Tibial artery (tissue), 4 donors: ENCODE measurements at regions not wholly inside any gene's neighbourhood (a gene's known extent, or its start where the extent isn't known, plus 50 kb on each side); places are given as distances from the start of the nearest gene placed in this dataset.

Experiments
- DNase-seq, 2 donors: peaks; one replicate each; pipeline ENCODE4 v3.0.0-alpha.2; 2019
- H3K27ac ChIP-seq, 2 donors: fragments of 200-600 bp; sonication (generic) in 1 of 2; 1 replicate in 1 of 2; 2 replicates in 1 of 2; pipeline ENCODE4 v1.5.1; 2018 to 2019; ENCODE audit warnings: mild to moderate bottlenecking in 1 of 2
- H3K27me3 ChIP-seq, 2 donors: fragments of 200-600 bp; sonication (generic) in 1 of 2; one replicate each; pipeline versions ENCODE4 v1.5.1 to v1.6.0; 2016 to 2019
- H3K36me3 ChIP-seq, 3 donors: fragments of 200-600 bp; sonication (generic) in 2 of 3; one replicate each; pipeline ENCODE4 v1.5.1; 2016 to 2019; ENCODE audit warnings: mild to moderate bottlenecking in 2 of 3
- H3K4me1 ChIP-seq, 4 donors: fragments of 200-600 bp; sonication (generic) in 2 of 4; 1 replicate in 3 of 4; 2 replicates in 1 of 4; pipeline ENCODE4 v1.5.1; 2016 to 2019
- H3K4me3 ChIP-seq, 2 donors: fragments of 200-600 bp; sonication (generic) in 1 of 2; 1 replicate in 1 of 2; 2 replicates in 1 of 2; pipeline ENCODE4 v1.5.1; 2018 to 2019; ENCODE audit warnings: mild to moderate bottlenecking in 2 of 2
- H3K9me3 ChIP-seq, 3 donors: fragments of 200-600 bp; sonication (generic) in 1 of 3; one replicate each; pipeline ENCODE4 v1.5.1; 2016 to 2019
- intact Hi-C: fragments of 100-400 bp; cut with DNase I; formaldehyde crosslinking; loops from one replicate; pipeline ENCODE4 v1.15.0; 2023; ENCODE audit warnings: low total_unique reads
- TF ChIP-seq, protein P1 (sequence below), 2 experiments: fragments of 200-600 bp in 1 of 2; fragments of 450-650 bp in 1 of 2; IDR thresholded peaks; one replicate each; pipeline ENCODE4 v1.5.1; 2017 to 2019; ENCODE audit warnings: antibody characterized with exemption in 2 of 2, mild to moderate bottlenecking in 1 of 2, moderate library complexity in 1 of 2

GRCh38 chr6:16078064-16078463 lies 50.8 kb upstream of the MYLIP start:
- Histone ChIP-seq H3K4me3 (no peak overlapping the region), H3K4me1 (no peaks in the 10 kb centered on the region), H3K36me3 (no peaks in the 10 kb centered on the region), H3K27ac (no peak overlapping the region), H3K27me3 (no peaks in the 10 kb centered on the region), H3K9me3 (no peaks in the 10 kb centered on the region)
- TF ChIP-seq, protein P1, sequence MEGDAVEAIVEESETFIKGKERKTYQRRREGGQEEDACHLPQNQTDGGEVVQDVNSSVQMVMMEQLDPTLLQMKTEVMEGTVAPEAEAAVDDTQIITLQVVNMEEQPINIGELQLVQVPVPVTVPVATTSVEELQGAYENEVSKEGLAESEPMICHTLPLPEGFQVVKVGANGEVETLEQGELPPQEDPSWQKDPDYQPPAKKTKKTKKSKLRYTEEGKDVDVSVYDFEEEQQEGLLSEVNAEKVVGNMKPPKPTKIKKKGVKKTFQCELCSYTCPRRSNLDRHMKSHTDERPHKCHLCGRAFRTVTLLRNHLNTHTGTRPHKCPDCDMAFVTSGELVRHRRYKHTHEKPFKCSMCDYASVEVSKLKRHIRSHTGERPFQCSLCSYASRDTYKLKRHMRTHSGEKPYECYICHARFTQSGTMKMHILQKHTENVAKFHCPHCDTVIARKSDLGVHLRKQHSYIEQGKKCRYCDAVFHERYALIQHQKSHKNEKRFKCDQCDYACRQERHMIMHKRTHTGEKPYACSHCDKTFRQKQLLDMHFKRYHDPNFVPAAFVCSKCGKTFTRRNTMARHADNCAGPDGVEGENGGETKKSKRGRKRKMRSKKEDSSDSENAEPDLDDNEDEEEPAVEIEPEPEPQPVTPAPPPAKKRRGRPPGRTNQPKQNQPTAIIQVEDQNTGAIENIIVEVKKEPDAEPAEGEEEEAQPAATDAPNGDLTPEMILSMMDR (IDR thresholded peaks at IDR 0.05), result no peak
- intact Hi-C loops, result no loop called here
- no peak for DNase-seq

DNA sequence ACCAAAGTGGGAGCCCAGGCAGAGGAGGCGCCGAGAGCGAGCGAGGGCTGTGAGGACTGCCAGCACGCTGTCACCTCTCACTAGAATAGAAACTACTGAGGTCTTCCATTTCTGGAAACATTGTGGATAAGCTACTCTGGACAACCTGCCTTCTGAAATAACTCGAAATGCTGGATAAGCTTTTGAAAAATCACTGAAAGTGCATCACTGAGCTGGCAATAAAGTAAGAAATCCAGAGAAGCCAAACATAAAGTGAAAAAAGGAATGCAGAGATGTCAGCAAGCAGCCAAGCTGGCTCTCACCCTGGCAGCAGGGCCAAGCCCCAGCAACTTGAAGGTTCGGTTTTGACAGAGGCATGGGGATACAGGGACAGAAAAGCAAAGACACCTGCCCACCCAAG lies 59.2 kb upstream of the MYLIP start:
- Histone ChIP-seq H3K27ac (no peak overlapping the region), H3K4me3 (no peak overlapping the region), H3K27me3 (no peaks in the 10 kb centered on the region), H3K36me3 (no peaks in the 10 kb centered on the region), H3K9me3 (no peaks in the 10 kb centered on the region), H3K4me1 (no peaks in the 10 kb centered on the region)
- intact Hi-C loops, result no loop called here
- no peak for DNase-seq
- TF ChIP-seq, protein P1 (IDR thresholded peaks at IDR 0.05), result no peak

DNA sequence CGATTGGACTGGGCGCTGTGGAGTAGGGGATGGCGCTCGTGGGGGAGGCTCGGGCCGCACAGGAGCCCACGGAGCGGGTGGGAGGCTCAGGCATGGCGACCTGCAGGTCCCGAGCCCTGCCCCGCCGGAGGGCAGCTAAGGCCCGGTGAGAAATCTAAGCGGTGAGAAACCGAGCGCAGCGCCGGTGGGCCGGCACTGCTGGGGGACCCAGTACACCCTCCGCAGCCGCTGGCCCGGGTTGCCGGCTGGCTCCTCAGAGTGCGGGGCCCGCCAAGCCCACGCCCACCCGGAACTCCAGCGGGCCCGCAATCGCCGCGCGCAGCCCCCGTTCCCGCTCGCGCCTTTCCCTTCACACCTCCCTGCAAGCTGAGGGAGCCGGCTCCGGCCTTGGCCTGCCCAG lies 59.7 kb upstream of the MYLIP start:
- H3K4me3 ChIP-seq, result no peak overlapping the region
- TF ChIP-seq, protein P1 (IDR thresholded peaks at IDR 0.05), result no peak
- no peak for DNase-seq
- no peaks in the 10 kb centered on the region for H3K27me3 ChIP-seq
- H3K9me3 ChIP-seq, result no peaks in the 10 kb centered on the region
- H3K27ac ChIP-seq, result no peak overlapping the region
- intact Hi-C loops, result no loop called here
- H3K36me3 ChIP-seq, result no peaks in the 10 kb centered on the region
- H3K4me1 ChIP-seq, result no peaks in the 10 kb centered on the region

- no peaks in the 10 kb centered on the region for H3K27me3 ChIP-seq
- H3K4me1 ChIP-seq, result no peaks in the 10 kb centered on the region
- TF ChIP-seq, protein P1 (IDR thresholded peaks at IDR 0.05), result no peak
- H3K36me3 ChIP-seq, result no peaks in the 10 kb centered on the region
- H3K27ac ChIP-seq, result no peak overlapping the region
- intact Hi-C loops, result no loop called here
- no peaks in the 10 kb centered on the region for H3K9me3 ChIP-seq
- DNase-seq, result no peak
- no peak overlapping the region for H3K4me3 ChIP-seq
Measured at GRCh38 chr6:16067568-16067967, 61.3 kb upstream of the MYLIP start.

- no peaks in the 10 kb centered on the region for H3K27me3 ChIP-seq
- no peaks in the 10 kb centered on the region for H3K36me3 ChIP-seq
- TF ChIP-seq, protein P1 (IDR thresholded peaks at IDR 0.05), result no peak
- intact Hi-C loops, result no loop called here
- H3K9me3 ChIP-seq, result no peaks in the 10 kb centered on the region
- H3K4me1 ChIP-seq, result no peaks in the 10 kb centered on the region
- H3K27ac ChIP-seq, result no peak overlapping the region
- no peak for DNase-seq
- no peak overlapping the region for H3K4me3 ChIP-seq
Measured at GRCh38 chr6:16064671-16065072, 64.2 kb upstream of the MYLIP start.

GRCh38 chr6:16063580-16063979 lies 65.3 kb upstream of the MYLIP start:
- Histone ChIP-seq H3K36me3 (no peaks in the 10 kb centered on the region), H3K9me3 (no peaks in the 10 kb centered on the region), H3K27ac (no peak overlapping the region), H3K4me1 (no peaks in the 10 kb centered on the region), H3K4me3 (no peak overlapping the region), H3K27me3 (no peaks in the 10 kb centered on the region)
- intact Hi-C loops, result no loop called here
- TF ChIP-seq, protein P1 (IDR thresholded peaks at IDR 0.05), result no peak
- DNase-seq, result no peak
